Neural cell (in vitro differentiated cells): ENCODE measurements at regions not wholly inside any gene's neighbourhood (a gene's known extent, or its start where the extent isn't known, plus 50 kb on each side); places are given as distances from the start of the nearest gene placed in this dataset.

Experiments
- EP300 ChIP-seq: fragments of 450-650 bp; conservative IDR thresholded peaks from 2 replicates; pipeline ENCODE4 v1.6.1; 2014; ENCODE audit warnings: antibody characterized with exemption, mild to moderate bottlenecking, moderate library complexity; ENCODE audit not compliant: poor library complexity, severe bottlenecking
- EZH2 ChIP-seq: fragments of 200-600, 300-800 bp; shearing (Covaris generic), sonication (generic); IDR thresholded peaks from 2 replicates; pipeline ENCODE4 v1.6.1; 2014; ENCODE audit warnings: antibody characterized with exemption, low read length, borderline replicate concordance, mild to moderate bottlenecking; ENCODE audit not compliant: insufficient read depth, poor library complexity, severe bottlenecking
- MXI1 ChIP-seq: fragments of 450-650 bp; conservative IDR thresholded peaks from 2 replicates; pipeline ENCODE4 v1.6.1; 2014; ENCODE audit warnings: antibody characterized with exemption, mild to moderate bottlenecking; ENCODE audit not compliant: poor library complexity, severe bottlenecking
- POLR2AphosphoS5 ChIP-seq: IDR thresholded peaks from 2 replicates; pipeline ENCODE4 v1.6.1; 2012
- RAD21 ChIP-seq: fragments of 450-650 bp; conservative IDR thresholded peaks from 2 replicates; pipeline ENCODE4 v1.6.1; 2014; ENCODE audit warnings: antibody characterized with exemption, mild to moderate bottlenecking, moderate library complexity
- REST ChIP-seq: IDR thresholded peaks from 2 replicates; pipeline ENCODE4 v1.6.1; 2012; ENCODE audit warnings: borderline replicate concordance
- SMC3 ChIP-seq: fragments of 450-650 bp; conservative IDR thresholded peaks from 2 replicates; pipeline ENCODE4 v1.6.1; 2014; ENCODE audit warnings: antibody characterized with exemption, mild to moderate bottlenecking, moderate library complexity; ENCODE audit not compliant: poor library complexity
- TAF1 ChIP-seq: IDR thresholded peaks from 2 replicates; pipeline ENCODE4 v1.6.1; 2012; ENCODE audit warnings: low read depth
- TF ChIP-seq, protein P1 (sequence below): fragments of 450-650 bp; IDR thresholded peaks from 2 replicates; pipeline ENCODE4 v1.5.1; 2014; ENCODE audit warnings: antibody characterized with exemption, mild to moderate bottlenecking, moderate library complexity; ENCODE audit not compliant: poor library complexity, severe bottlenecking

DNA sequence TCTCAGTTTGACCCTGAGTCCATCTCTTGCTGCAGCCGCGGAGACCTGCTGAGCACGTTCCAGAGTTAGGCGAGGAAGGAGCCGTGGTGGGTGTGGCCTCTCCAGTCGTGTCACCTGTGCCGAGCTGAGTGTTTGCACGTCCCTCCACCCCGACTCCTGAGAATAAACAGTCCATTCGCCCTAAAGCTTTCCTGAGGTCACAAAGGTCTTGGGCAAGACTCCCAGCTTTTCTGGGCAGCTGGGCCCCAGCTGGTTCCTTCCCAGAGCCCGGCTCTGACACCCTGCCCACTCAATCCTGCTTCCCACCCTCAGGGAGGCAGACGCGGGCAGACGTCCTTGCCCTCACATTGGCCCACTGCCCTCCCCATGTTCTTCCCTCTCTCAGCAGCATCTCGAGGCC is 142.2 kb downstream of the KCTD15 start:
- TF ChIP-seq EP300, result no peak
- TF ChIP-seq, protein P1, sequence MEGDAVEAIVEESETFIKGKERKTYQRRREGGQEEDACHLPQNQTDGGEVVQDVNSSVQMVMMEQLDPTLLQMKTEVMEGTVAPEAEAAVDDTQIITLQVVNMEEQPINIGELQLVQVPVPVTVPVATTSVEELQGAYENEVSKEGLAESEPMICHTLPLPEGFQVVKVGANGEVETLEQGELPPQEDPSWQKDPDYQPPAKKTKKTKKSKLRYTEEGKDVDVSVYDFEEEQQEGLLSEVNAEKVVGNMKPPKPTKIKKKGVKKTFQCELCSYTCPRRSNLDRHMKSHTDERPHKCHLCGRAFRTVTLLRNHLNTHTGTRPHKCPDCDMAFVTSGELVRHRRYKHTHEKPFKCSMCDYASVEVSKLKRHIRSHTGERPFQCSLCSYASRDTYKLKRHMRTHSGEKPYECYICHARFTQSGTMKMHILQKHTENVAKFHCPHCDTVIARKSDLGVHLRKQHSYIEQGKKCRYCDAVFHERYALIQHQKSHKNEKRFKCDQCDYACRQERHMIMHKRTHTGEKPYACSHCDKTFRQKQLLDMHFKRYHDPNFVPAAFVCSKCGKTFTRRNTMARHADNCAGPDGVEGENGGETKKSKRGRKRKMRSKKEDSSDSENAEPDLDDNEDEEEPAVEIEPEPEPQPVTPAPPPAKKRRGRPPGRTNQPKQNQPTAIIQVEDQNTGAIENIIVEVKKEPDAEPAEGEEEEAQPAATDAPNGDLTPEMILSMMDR, result no peak
- TF ChIP-seq POLR2AphosphoS5, result no peak
- no peak for TF ChIP-seq EZH2
- no peak for TF ChIP-seq TAF1
- TF ChIP-seq REST, result no peak
- no peak for TF ChIP-seq SMC3
- TF ChIP-seq RAD21, result no peak
- TF ChIP-seq MXI1, result no peak
